ENCODE measurements at regions not wholly inside any gene's neighbourhood (a gene's known extent, or its start where the extent isn't known, plus 50 kb on each side); places are given as distances from the start of the nearest gene placed in this dataset.

DNA sequence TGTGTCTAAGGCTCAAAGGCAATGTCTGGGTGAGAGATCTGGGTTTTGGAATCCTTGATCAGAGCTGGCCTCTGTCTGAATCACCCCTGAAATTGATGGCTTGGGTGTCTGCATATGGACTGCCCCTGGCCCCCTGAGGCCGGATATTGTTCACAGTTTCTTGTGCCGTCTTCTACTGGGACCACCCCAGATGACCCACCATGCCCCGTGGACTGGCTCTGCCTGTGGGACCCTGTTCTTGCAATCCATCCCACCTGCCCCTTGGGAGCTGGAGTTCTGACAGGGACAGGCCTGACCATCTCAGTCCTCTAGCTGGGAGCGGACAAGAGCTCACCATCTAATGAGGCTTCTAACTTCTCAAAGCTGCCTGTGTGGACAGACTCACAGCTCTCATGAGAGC is 119.9 kb downstream of the FAM43A start:
- TF ChIP-seq GATA3 (IDR thresholded peaks at IDR 0.05; ENCODE audit: low read depth, low read length) (no peak), GATA2 (IDR thresholded peaks at IDR 0.05; ENCODE audit: low read depth, low read length) (no peak)

DNA sequence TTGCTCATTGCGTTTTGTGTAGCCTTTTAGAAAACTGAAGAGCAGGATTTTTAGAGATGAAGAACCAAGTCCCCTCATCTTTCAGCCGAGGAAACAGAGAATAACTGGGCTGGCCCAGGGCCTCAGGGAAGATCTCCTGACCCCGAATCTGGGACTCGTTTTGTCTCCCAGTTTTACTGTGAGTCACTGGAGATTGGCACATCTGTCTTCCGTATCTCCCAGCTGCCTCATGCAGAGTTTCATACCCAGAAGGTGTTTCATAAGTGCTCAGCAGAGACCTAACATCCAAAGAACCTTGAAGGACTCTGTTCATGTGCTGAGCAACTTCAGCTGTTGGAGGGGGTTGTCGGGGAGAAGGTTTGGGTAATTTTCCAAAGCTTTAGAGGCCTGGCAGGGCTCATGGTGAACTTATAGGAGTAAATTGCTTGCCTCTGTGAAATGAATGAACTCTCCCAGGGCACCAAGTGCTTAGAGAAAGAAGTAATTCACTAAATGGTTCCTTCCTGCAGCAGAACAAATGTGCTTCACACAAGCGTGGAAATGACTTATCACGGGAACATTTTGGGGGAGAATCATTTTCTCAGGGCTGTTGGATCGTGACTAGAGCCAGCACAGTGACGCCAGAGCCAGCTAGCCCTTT is 121.4 kb downstream of the FAM43A start:
- TF ChIP-seq GATA2 (IDR thresholded peaks at IDR 0.05; ENCODE audit: low read depth, low read length), result no peak
- TF ChIP-seq GATA3 (IDR thresholded peaks at IDR 0.05; ENCODE audit: low read depth, low read length), result no peak

DNA sequence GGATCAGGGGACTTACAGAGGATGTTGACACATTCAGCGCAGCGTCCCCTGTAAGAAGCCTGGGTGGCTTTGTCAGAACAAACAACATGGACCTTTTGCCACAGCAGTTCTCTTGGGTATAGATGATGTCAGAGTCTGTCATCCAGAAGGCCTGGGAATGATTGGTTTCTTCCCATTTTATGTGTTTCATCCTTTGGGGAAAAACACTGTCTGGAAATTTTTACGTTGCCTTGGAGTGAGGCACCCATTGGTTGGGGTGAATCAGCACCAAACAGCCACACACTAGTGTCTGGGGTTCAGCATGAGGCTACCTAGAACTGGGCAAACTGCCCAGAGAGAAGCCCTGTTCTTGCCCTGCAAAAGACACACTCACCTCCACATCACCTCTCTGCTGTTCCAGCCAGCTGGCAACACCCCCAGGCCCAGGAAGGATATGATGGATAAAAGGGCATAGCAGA is 123.0 kb downstream of the FAM43A start:
- TF ChIP-seq GATA2 (IDR thresholded peaks at IDR 0.05; ENCODE audit: low read depth, low read length) (no peak), GATA3 (IDR thresholded peaks at IDR 0.05; ENCODE audit: low read depth, low read length) (no peak)

DNA sequence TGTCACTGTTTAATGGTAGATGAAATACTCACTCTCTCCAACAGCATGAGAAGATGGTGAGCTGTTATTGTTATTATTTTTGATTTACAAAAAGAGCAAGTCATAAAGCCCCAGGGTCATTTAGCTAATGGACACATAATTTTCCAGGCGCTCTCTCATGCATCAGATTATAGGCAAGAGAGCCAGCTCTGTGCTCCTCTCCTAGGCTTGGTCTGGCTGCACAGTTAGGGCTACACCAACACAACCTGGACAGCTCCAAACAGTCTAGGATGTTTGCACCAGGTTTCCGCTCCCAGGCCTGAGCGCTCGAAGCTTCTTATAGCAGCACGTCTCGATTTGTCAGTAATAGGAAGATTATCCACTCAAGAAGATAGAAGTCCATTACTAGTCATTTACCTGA is 123.7 kb downstream of the FAM43A start:
- TF ChIP-seq GATA2 (IDR thresholded peaks at IDR 0.05; ENCODE audit: low read depth, low read length), result peak; percentile 50; the same call in 1 of the 2 replicates
- no peak for TF ChIP-seq GATA3 (IDR thresholded peaks at IDR 0.05; ENCODE audit: low read depth, low read length)

DNA sequence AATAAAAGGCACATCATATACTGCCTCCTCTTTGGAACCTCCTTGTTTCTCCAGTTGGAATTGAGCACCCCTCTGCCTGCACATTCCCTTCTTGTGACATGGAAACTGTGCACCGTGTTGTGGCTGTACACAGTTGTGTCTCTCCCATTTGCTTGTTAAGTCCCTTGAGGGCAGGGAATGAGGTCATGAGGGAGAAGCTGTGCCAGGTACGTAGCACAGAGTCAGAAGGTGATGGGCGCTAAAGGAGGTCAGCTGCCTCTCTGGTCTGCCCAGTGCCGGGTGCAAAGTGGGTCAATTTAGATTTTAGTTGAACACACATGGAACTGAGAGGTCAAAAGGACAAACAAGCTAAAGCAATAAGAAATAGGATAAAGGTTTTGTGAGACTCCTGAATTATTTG is 124.4 kb downstream of the FAM43A start:
- TF ChIP-seq GATA2 (IDR thresholded peaks at IDR 0.05; ENCODE audit: low read depth, low read length) (no peak), GATA3 (IDR thresholded peaks at IDR 0.05; ENCODE audit: low read depth, low read length) (no peak)

DNA sequence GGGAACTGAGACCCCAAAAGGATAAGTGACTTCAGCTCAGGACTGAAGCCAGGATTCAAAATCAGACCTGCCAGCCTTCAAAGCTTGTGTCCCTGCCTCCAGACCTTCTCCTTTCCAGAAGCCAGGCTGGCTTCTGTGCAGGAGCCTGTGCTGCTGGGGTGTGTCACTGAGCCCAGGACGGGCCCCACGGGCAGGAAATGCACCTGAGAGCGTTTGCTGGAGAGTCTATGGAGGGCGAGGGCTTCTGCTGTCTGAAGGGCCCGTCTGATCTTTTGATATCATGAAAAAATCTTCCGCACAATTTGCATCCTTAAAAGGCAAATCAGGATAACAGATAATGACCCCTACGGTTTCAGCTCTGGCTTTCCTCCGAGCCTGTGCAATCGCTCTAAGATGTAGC is 125.4 kb downstream of the FAM43A start:
- TF ChIP-seq GATA2 (IDR thresholded peaks at IDR 0.05; ENCODE audit: low read depth, low read length) (no peak), GATA3 (IDR thresholded peaks at IDR 0.05; ENCODE audit: low read depth, low read length) (no peak)

DNA sequence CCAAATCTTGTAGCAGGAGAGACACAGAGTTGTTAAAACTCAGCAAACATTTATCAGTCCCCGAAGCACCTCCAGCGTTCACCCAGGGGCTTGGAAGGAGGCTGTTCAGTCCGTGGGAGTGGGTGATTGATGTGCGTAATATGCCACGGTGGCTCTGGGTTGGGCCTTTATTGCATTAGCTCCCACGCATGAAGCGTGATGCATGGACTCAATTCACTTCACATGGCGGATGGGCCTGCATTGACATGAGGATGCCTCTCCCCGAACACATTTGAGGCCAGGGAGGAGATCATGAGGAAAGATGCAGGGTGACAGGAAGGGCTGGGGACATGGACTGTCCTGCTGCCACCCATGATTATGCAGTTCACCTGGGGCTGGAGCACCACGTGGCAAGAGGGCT is 126.5 kb downstream of the FAM43A start:
- TF ChIP-seq GATA3 (IDR thresholded peaks at IDR 0.05; ENCODE audit: low read depth, low read length) (no peak), GATA2 (IDR thresholded peaks at IDR 0.05; ENCODE audit: low read depth, low read length) (no peak)

DNA sequence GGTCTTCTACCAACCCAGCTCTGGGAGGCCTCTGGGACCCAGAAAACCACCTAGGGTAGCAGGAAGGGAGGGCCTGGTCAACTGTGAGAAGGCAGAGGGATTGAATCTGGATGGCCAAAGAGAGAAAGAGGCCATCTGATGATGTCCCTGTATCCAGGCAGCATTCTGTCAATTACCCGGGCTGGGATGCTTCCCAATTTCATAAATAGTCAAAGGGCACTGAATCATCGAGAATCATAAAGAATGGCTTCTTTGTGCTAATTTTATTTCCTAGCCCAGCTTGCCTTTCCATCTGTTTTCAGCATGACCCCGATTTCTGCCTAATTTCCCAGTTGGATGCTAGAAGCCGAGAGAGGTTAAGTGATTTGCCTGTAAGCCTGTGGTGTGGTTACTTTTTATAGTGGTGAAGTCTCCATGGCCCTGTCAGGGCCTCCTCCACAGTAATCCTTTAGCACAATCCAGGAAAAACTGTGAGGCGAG is 129.2 kb downstream of the FAM43A start:
- TF ChIP-seq GATA2 (IDR thresholded peaks at IDR 0.05; ENCODE audit: low read depth, low read length) (no peak), GATA3 (IDR thresholded peaks at IDR 0.05; ENCODE audit: low read depth, low read length) (no peak)

DNA sequence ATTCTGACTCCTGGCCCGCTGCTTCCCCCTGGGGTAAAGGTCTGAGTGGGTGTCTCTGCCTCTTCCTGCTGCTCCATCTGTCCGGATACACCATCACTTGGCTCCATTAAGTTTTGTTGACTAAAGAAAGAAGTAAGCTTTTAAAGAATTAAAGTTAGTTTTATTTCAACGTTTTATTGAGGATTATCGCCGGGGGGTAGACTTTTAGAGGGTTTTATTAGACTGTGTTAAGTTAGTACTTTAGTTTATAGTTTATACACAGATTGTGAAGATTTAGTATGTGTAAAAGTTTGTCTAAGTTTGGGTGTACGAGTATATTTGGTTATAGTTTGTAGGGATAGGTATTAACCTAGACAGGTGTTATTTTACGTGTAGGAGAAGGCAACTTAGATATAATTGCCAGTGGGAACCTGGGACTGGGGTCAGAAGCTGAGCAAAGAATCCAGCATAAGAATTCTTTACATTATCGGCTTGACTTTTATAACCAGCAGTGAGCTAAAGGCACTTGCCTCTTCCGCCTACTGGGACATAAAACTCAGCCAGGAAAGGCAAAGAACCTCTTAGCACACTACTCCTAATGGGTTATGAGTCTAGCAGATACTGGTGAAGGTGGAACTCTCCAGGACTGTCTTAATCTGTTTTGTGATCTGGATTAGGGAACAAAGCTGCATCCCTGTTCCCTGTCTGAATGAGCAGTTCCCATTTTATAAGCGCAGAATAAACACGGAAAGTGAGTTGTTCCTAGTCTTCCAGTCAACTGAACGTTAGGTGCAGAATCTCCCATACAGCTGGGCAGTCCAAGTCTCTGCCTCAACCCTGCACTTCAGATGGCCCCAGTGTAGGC is 131.3 kb downstream of the FAM43A start:
- no peak for TF ChIP-seq GATA3 (IDR thresholded peaks at IDR 0.05; ENCODE audit: low read depth, low read length)
- TF ChIP-seq GATA2 (IDR thresholded peaks at IDR 0.05; ENCODE audit: low read depth, low read length), result no peak

DNA sequence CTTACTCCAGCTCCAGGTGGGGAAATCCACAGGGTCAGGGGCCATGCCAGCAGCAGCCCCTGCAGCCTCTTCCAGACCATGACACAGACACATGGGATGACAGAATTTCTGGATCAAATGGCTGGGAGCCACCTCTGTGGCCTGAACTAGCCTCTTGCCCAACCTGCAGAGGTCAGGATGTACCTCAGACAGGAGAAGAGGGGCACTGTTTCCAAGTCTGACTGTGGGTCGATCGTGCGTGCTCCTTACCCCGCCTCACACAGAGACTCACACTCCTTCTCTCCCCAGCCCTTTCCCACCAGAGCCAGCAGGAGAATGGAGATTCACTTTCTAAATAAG is 131.9 kb downstream of the FAM43A start:
- TF ChIP-seq GATA2 (IDR thresholded peaks at IDR 0.05; ENCODE audit: low read depth, low read length) (no peak), GATA3 (IDR thresholded peaks at IDR 0.05; ENCODE audit: low read depth, low read length) (no peak)

DNA sequence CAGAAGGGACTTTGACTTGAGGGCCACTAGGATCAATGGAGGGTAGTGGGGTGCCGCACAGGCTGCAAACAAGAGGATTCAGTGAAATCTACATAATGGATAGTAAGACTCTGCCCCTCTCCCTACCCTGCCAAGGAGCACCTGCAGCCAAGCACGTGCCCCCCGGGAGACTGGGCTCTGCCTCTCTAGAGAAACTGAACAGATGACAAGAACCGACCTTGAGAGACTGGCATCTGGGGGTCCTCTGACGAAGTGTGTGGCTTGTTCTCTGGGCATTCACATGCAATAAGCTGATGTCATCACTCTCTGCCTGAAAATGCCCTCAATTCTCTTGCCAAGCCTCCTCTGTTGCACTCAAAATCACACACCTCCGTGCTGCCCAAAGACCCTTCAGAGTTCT is 132.3 kb downstream of the FAM43A start:
- no peak for TF ChIP-seq GATA3 (IDR thresholded peaks at IDR 0.05; ENCODE audit: low read depth, low read length)
- TF ChIP-seq GATA2 (IDR thresholded peaks at IDR 0.05; ENCODE audit: low read depth, low read length), result no peak

DNA sequence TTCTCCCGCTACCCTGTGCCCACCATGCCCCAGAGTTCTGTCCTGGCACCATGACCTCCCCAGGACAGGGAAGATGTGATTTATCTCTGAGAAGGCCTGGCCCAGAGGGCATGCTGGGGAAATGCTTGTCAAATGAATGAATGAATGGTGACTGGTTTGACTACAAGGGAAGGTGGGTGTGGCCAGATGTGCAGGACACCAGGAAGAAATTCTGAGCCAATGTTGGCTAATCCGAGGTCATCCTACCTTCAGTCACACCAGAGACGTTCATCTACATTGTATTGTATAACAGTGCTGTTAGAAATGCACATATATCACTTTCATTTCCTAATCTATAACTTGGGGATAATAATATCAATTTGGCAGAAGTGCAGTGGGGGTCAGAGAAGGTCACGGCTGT is 138.4 kb downstream of the FAM43A start:
- TF ChIP-seq GATA2 (IDR thresholded peaks at IDR 0.05; ENCODE audit: low read depth, low read length), result no peak
- no peak for TF ChIP-seq GATA3 (IDR thresholded peaks at IDR 0.05; ENCODE audit: low read depth, low read length)

DNA sequence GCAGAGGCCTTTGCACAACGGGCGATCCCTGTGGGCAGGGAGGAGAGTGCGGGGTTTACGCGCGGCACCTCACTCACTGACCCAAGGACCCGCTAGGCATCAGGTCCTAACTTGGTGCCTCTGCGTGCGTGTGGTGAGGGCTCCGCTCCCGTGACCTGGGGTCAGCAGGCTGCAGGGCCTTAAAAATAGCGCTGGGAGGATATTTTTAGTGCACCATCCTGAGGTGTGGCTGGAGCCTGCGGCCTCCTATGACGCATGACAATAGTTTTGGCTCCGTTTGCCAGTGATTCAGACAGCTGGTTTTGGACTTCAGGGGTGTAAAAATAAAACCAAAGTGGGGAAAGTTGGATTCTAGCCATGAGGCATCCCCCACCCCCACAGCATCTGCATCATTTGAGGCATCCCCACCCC is 139.0 kb downstream of the FAM43A start:
- no peak for TF ChIP-seq GATA3 (IDR thresholded peaks at IDR 0.05; ENCODE audit: low read depth, low read length)
- TF ChIP-seq GATA2 (IDR thresholded peaks at IDR 0.05; ENCODE audit: low read depth, low read length), result no peak

DNA sequence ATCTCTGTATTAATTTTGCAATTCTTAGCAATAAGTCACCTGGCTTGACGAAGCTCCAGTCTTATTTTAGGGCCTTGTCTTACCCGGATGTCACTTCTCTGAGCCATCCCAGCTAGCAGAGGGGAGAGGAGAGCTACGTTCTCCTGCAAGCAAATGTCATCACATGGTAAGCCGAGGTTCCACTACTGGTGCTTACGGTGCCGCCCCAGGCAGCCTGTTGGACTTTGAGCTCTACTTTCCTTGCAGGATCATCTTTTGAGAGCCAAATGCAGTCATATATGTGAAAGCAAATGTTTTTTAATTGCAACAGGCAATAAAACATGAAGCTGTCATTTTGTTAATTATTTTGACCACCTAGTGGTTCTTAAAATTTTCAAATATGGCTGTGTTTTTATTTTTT is 140.9 kb downstream of the FAM43A start:
- TF ChIP-seq GATA2 (IDR thresholded peaks at IDR 0.05; ENCODE audit: low read depth, low read length) (no peak), GATA3 (IDR thresholded peaks at IDR 0.05; ENCODE audit: low read depth, low read length) (no peak)

DNA sequence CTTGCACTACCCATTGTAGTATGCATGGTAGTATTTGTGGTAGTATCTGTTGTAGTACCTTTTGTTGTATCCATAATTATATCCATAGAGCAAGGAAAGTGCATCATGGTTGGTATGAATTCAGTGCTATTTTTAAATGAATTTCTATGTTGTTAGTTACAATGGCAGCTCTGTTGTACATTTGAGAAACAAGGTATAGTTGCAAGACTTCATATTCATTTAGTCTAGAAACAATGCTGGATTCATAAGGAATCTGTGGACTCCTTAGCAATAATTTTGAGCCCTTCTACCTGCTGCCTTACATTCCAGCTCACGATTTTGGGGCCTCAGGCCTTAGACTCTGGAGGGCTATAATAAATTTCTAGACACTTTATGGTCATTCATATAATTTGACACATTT is 141.8 kb downstream of the FAM43A start:
- TF ChIP-seq GATA3 (IDR thresholded peaks at IDR 0.05; ENCODE audit: low read depth, low read length) (no peak), GATA2 (IDR thresholded peaks at IDR 0.05; ENCODE audit: low read depth, low read length) (no peak)

Data from SH-SY5Y (cell line).